Heart right ventricle (tissue), 16 donors: ENCODE measurements at regions not wholly inside any gene's neighbourhood (a gene's known extent, or its start where the extent isn't known, plus 50 kb on each side); places are given as distances from the start of the nearest gene placed in this dataset.

Source experiments
- ATAC-seq, 8 donors: fragments of 200-7000 bp; cut with Tn5 transposase; one replicate each; pipeline ENCODE4 v1.9.1; 2020; ENCODE audit warnings: mild to moderate bottlenecking in 8 of 8, moderate library complexity in 8 of 8, moderate number of reproducible peaks in 1 of 8
- DNase-seq, 2 donors: peaks; one replicate each; pipeline ENCODE4 v3.0.0-alpha.2; 2020
- H3K27ac ChIP-seq, 10 donors: fragments of 200-600 bp; sonication (generic) in 2 of 10; one replicate each; pipeline versions ENCODE4 v1.5.0 to v1.8.0; 2020 to 2022; ENCODE audit warnings: mild to moderate bottlenecking in 3 of 10
- H3K27me3 ChIP-seq, 7 donors: fragments of 200-600 bp; one replicate each; pipeline ENCODE4 v1.8.0; 2021 to 2022; ENCODE audit warnings: mild to moderate bottlenecking in 2 of 7
- H3K36me3 ChIP-seq, 9 donors: fragments of 200-600 bp; sonication (generic) in 1 of 9; one replicate each; pipeline versions ENCODE4 v1.5.0 to v1.8.0; 2020 to 2022; ENCODE audit warnings: mild to moderate bottlenecking in 2 of 9
- H3K4me1 ChIP-seq, 9 donors: fragments of 200-600 bp; sonication (generic) in 1 of 9; one replicate each; pipeline versions ENCODE4 v1.5.0 to v1.8.0; 2020 to 2022; ENCODE audit warnings: mild to moderate bottlenecking in 4 of 9
- H3K4me3 ChIP-seq, 10 donors: fragments of 200-600 bp; sonication (generic) in 2 of 10; one replicate each; pipeline versions ENCODE4 v1.5.0 to v1.8.0; 2020 to 2022; ENCODE audit warnings: mild to moderate bottlenecking in 7 of 10, moderate library complexity in 2 of 10
- H3K9me3 ChIP-seq, 11 donors: fragments of 200-600 bp in 10 of 11; sonication (generic) in 2 of 11; one replicate each; pipeline versions ENCODE4 v1.5.0 to v1.8.0; 2013 to 2022; ENCODE audit warnings: mild to moderate bottlenecking in 2 of 11, control low read depth in 1 of 11, moderate library complexity in 1 of 11
- CTCF ChIP-seq, 9 donors: fragments of 200-600 bp; sonication (generic) in 2 of 9; IDR thresholded peaks; one replicate each; pipeline versions ENCODE4 v1.5.0 to v1.8.0; 2021 to 2022; ENCODE audit warnings: antibody characterized with exemption in 9 of 9, mild to moderate bottlenecking in 5 of 9, moderate library complexity in 1 of 9
- WGBS, 2 donors: extraction: QIAGEN DNeasy Blood & Tissue Kit; methylation state at CpG; one replicate each; pipeline ENCODE4 v1.1.7; 2013; ENCODE audit warnings: inconsistent platforms in 1 of 2; 5-methylcytosine and 5-hydroxymethylcytosine counted together
- intact Hi-C, 10 donors: fragments of 100-400 bp; cut with DNase I; formaldehyde crosslinking; loops; one replicate each; pipeline versions ENCODE4 v1.11.1 to v1.14.2; 2022
- donor health status: Arrhythmogenic right ventricular cardiomyopathy.
- donor health status: ischemic (EF 13 %, LVEDD 7.1; RV severe dilation, severe dysfunction).
- donor health status: healthy with polysubstance abuse.
- donor health status: DM: no; HTN: yes; CAD: no.
- donor health status: DM: no; HTN: no; CAD: no.
- donor health status: ischemic (EF 25% LVEDD 6.9; RV normal size, moderate dysfunction).
- donor health status: ischemic (EF 25% LVEDD 5.7; RV mildly dilated, moderate dysfunction).
- donor health status: healthy.
- donor health status: DM: yes; HTN: yes; CAD: no.
- donor health status: Ischemic cardiomyopathy.
- donor health status: ischemic (EF 35%, LVEDD 5.7; RV mildly dilated, moderate dysfunction).
- donor health status: nonischemic (EF 11% LVEDD 7.7; RV severe dilation, severe dysfunction).
- donor health status: DM: yes; HTN: yes; CAD: no.
- donor health status: PGD.
- donor health status: ischemic (EF 29% LVEDD 5.4; RV normal size, mild dysfunction).
- donor health status: nonischemic (EF 23%, LVEDD 6.1; RV moderate dilation, normal function).

- no peaks in the 10 kb centered on the region for H3K27me3 ChIP-seq
- no peaks in the 10 kb centered on the region for H3K9me3 ChIP-seq
- ATAC-seq (no peak), DNase-seq (no peak)
- H3K4me1 ChIP-seq: peaks cover 0 to 74% (median 36%) of the 10 kb centered on the region in 9 donors
- intact Hi-C loops: no loop called here
- H3K27ac ChIP-seq: peak overlapping the region in 1 of 10 donors; percentile 75
- 84 to 91% methylated on average over 2 of the region's 2 CpGs for WGBS, 2 donors
- TF ChIP-seq CTCF (IDR thresholded peaks at IDR 0.05): no peak
- H3K36me3 ChIP-seq: no peaks in the 10 kb centered on the region
- no peak overlapping the region for H3K4me3 ChIP-seq
These were observed 223.3 kb upstream of the ADAMTS9 start for GRCh38 chr3:64911138-64911537.

- WGBS, 2 donors: 66 to 77% methylated on average over 4 of the region's 4 CpGs
- H3K36me3 ChIP-seq: no peaks in the 10 kb centered on the region
- ATAC-seq (no peak), DNase-seq (no peak)
- no peak overlapping the region for H3K4me3 ChIP-seq
- H3K4me1 ChIP-seq: peaks cover 0 to 70% (median 35%) of the 10 kb centered on the region in 9 donors
- intact Hi-C loops: loop anchor here in 6 of 10 donors (5.0 to 10.0 kb wide), 5 partner anchors 95 to 375 kb away; partner anchors contain the start of gene ADAMTS9 (in 3 of the 6)
- H3K9me3 ChIP-seq: no peaks in the 10 kb centered on the region
- TF ChIP-seq CTCF (IDR thresholded peaks at IDR 0.05): no peak
- H3K27me3 ChIP-seq: no peaks in the 10 kb centered on the region
- H3K27ac ChIP-seq: peak overlapping the region in 6 of 10 donors; percentile 67 to 84 (median 75)
These were observed 222.1 kb upstream of the ADAMTS9 start for GRCh38 chr3:64909757-64910467.

GRCh38 chr3:64909011-64909410 lies 221.2 kb upstream of the ADAMTS9 start:
- 77 to 82% methylated on average over 8 of the region's 8 CpGs for WGBS, 2 donors
- ATAC-seq (peak in 2 of 8 donors; percentile 23 to 29), DNase-seq (no peak)
- intact Hi-C loops: loop anchor here in 6 of 10 donors (5.0 to 10.0 kb wide), 5 partner anchors 94 to 374 kb away; partner anchors contain the start of gene ADAMTS9 (in 3 of the 6)
- peak overlapping the region in 8 of 10 donors; percentile 43 to 84 (median 72) for H3K27ac ChIP-seq
- no peaks in the 10 kb centered on the region for H3K27me3 ChIP-seq
- H3K9me3 ChIP-seq: no peaks in the 10 kb centered on the region
- peaks cover 0 to 69% (median 39%) of the 10 kb centered on the region in 9 donors for H3K4me1 ChIP-seq
- no peaks in the 10 kb centered on the region for H3K36me3 ChIP-seq
- H3K4me3 ChIP-seq: no peak overlapping the region
- TF ChIP-seq CTCF (IDR thresholded peaks at IDR 0.05): no peak

- Histone ChIP-seq H3K27me3 (no peaks in the 10 kb centered on the region), H3K9me3 (no peaks in the 10 kb centered on the region), H3K4me3 (no peak overlapping the region), H3K27ac (peak overlapping the region in 9 of 10 donors; percentile 5 to 84 (median 75)), H3K36me3 (no peaks in the 10 kb centered on the region), H3K4me1 (peaks cover 2 to 69% (median 47%) of the 10 kb centered on the region in 9 donors)
- intact Hi-C loops: loop anchor here in 7 of 10 donors (1.0 to 10.0 kb wide), 6 partner anchors 93 to 373 kb away; partner anchors contain the start of gene ADAMTS9 (in 3 of the 7)
- TF ChIP-seq CTCF (IDR thresholded peaks at IDR 0.05): no peak
- peak in 1 of 2 donors; percentile 73 for DNase-seq
- ATAC-seq: peak; percentile 76 to 94 (median 91)
- 53 to 64% methylated on average over 5 of the region's 5 CpGs for WGBS, 2 donors
These were observed 220.5 kb upstream of the ADAMTS9 start for GRCh38 chr3:64908251-64908685.
